A172 (cell line): ENCODE measurements at regions not wholly inside any gene's neighbourhood (a gene's known extent, or its start where the extent isn't known, plus 50 kb on each side); places are given as distances from the start of the nearest gene placed in this dataset.
"Not testable (repeated sequence)": the region's sequence is repeated elsewhere in the genome, so short reads cannot be mapped to it uniquely, and the experiment has no call there.

ENCODE experiments used
- DNase-seq: peaks from one replicate; pipeline ENCODE4 v3.0.0-alpha.2; 2015; ENCODE audit warnings: low spot score

DNA sequence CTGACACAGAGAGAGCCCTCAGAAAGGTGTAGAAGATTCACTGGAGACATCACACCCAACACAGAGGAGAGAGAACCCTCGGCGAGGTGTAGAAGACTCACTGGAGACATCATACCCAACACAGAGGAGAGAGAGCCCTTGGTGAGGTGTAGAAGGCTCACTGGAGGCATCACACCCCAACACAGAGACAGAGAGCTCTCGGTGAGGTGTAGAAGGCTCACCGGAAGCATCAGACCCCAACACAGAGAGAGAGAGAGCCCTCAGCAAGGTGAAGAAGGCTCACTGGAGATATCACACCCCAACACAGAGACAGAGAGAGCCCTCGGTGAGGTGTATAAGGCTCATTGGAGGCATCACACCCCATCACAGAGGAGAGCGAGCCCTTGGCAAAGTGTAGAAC, 826.5 kb downstream of the UQCRFS1 start:
- DNase-seq = no peak

DNA sequence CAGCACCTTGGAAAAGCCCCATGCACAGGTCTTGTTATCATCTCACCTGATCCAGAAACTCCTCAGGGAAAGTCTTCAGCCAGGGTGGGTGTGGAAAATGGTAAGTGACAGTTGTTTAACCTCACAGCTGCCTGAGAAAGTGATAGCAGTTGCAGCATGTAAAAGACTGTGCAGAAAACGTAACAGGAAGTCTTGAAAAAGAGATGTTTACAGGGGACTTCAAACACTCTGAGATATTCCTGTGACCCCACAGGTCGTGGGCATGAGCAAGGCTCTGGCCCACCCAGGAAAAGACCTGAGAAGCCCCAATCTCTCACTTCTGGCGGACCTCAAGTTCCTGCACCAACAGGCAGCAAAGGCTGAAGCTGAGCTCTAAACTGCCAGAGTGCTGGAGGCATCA, 826.9 kb downstream of the UQCRFS1 start:
- DNase-seq = no peak

GRCh38 chr19:28377077-28377476, 835.9 kb downstream of the UQCRFS1 start:
- DNase-seq = no peak

- DNase-seq = no peak
Measured at GRCh38 chr19:28374971-28375370, 838.0 kb downstream of the UQCRFS1 start.

- DNase-seq = no peak
Measured at GRCh38 chr19:28372576-28373247, 840.2 kb downstream of the UQCRFS1 start.

DNA sequence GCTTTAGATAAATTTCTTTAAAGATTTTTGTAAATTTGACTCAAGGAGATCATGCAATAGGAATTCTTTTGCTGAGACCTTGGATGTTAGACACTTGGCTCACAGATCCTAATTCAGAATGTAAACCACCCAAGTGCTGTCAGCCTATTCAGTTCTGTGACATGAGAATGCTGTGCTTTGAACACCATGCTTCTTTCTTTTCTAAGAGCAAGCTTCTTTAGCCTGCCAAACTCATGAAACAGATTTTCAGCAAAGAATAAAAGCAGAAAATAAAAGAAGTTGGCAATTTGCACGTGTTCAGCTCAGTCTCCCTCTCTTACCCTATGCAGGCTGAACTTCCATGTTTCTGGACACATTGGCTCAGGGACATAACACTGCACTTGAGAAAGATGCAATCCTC, 845.8 kb downstream of the UQCRFS1 start:
- DNase-seq = no peak

DNA sequence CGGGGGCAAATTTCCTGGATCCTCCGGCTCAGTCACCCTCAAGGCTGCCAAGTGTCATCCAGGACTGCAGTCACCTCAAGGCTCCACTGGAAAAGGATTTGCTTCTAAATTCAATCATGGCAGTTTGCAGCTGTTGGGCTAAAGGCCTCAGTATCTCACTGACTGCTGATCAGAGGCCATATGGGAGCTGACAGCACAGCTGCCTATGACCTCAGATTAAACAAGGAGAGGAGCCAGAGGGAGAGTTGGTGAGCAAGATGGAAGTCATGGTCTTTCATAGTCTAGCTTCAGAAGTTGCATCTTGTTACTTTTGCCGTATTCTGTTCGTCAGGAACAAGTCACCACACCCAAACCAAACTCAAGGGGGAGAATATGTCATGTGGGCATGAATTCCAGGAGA, 849.7 kb downstream of the UQCRFS1 start:
- DNase-seq = no peak

DNA sequence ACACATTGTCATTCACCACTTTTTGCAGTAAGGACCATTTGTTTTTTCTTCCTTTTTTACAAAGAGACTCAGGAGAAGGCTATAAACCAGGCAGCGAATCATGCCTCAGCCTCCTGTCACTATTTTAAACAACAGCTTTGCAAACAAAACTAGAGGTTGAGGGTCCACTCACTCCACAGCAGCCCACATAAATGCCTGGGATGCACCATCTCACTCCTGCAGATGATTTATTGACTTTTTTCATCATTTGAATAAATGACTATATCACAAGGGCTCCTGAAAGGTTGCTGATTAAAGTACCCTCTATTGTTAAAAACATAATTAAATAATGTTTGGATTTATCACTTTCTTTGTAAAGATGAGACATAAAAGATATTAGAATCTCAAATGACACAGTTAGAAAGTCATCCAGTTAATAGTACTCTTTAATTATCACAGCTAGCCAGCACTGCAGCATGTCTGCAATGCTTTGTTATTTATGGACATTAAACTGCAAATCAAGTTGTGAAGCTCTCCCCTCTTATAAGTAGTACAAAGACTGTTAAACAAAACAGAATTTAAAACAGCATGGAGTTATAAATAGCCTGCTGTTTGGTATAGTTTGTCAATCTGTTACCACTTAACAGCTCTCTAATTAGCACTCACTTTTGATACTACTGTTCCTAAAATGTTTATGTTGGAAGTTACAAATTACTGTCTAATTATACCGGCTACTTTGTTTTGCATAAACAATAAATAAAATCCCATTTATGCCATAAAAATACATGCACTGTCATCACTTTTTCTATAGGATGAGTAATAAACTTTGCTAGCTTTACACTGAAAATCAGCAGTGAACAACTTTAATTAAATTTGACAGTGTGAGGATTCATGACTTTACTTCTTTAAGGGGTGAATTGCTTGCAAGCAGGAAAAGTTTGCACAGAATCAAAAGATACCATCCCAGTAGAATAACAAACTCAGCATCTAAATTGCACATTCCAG, 853.2 kb downstream of the UQCRFS1 start:
- no peak for DNase-seq

- no peak for DNase-seq
Measured at GRCh38 chr19:28358633-28359032, 854.3 kb downstream of the UQCRFS1 start.

GRCh38 chr19:28351761-28352160, 861.2 kb downstream of the UQCRFS1 start:
- DNase-seq = no peak

DNA sequence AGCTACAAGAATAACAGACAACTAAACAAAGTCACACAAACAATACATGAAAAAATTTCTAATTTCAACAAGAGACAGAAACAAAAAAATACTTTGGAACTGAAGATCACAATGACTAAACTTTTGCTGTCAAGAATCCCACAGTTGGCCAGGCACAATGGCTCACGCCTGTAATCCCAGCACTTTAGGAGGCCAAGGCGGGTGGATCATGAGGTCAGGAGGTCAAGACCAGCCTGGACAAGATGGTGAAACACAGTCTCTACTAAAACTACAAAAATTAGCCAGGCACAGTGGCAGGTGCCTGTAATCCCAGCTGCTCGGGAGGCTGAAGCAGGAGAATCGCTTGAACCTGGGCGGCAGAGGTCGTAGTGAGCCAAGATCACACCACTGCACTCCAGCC, 861.6 kb downstream of the UQCRFS1 start:
- not testable (repeated sequence) for DNase-seq

GRCh38 chr19:28350673-28351072, 862.3 kb downstream of the UQCRFS1 start:
- DNase-seq = no peak

- DNase-seq = no peak
Measured at GRCh38 chr19:28350037-28350436, 862.9 kb downstream of the UQCRFS1 start.

- no peak for DNase-seq
Measured at GRCh38 chr19:28349604-28350003, 863.3 kb downstream of the UQCRFS1 start.

DNA sequence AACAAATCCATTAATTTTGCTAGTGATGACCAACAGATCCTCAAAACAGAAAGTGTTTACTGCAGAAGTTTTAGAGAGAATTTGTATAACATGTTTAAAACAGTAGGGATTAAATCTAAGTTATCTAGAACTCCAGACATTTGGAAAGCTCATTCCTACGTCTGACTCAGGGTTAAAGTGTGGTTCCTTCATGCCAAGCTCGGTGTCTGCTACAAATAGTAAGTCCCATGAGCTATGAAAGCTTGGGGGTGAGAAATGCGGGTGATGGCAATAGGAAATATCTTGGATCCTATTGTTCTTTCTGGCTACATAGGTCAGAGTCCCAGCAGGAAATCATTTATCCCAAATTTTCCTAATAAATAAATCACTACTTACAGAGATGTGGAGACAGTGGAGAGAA, 867.1 kb downstream of the UQCRFS1 start:
- DNase-seq = no peak

- no peak for DNase-seq
Measured at GRCh38 chr19:28341810-28342350, 871.1 kb downstream of the UQCRFS1 start.

DNA sequence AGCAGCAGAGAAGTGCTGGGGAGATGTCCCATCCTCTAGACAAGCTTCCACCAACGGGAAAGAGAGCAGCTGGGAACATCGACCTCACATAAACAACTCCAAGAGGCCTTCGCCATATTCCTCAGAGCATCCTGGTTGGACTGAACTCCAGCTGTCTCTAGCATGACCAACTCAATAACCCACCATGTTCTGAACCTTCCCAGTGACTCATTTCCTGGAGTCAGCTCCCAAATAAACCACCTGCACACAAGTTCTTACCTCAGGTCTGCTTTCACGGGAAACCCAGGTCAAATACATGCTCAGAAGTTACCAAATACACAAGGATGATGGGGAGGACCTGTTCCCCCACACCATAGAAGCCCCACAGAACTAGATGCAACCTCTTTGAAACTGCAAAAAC, 878.5 kb downstream of the UQCRFS1 start:
- DNase-seq = peak; percentile 14

GRCh38 chr19:28333909-28334308, 879.0 kb downstream of the UQCRFS1 start:
- no peak for DNase-seq

- no peak for DNase-seq
Measured at GRCh38 chr19:28332886-28333285, 880.1 kb downstream of the UQCRFS1 start.

GRCh38 chr19:28332351-28332750, 880.6 kb downstream of the UQCRFS1 start:
- DNase-seq = no peak

DNA sequence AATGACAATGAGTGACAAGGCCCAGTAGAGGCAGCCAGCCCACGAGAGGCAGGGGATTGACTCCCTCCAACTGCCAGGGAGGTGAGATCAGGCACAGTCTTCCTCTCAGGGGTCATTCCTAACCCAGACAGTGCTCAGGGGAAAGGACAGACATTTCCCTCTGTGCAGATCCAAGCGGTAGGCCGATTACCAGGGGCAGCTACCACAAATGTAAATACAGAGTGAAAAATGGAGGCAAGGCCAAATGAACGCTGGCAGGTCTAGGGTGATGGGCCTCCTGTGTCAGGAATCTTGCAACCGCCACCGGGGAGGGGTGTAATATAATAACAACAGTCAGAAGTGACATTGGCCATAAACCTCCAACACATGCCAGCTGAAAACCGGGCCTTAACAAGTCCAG, 881.4 kb downstream of the UQCRFS1 start:
- no peak for DNase-seq

DNA sequence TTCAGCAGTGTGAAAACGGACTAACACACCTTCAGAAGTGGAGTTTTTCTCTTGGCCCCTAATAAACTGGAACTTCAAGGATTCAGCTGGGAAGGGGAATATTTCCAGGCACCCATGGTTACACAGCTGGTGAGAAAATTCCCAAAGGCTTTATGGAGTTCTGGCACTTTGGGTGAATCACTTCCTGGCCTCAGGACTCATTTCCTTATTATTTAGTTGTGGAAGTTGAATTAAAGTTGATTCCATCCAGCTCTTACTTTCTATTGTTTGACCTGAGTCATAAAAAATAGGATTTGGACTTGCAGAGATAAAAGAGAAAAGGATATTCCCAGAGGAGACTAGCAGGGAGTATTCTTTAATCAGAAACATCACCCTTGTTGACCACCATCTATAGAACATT, 882.1 kb downstream of the UQCRFS1 start:
- DNase-seq = peak; percentile 77

- DNase-seq = no peak
Measured at GRCh38 chr19:28329429-28329828, 883.5 kb downstream of the UQCRFS1 start.
